Neural crest cell (in vitro differentiated cells): ENCODE measurements at regions not wholly inside any gene's neighbourhood (a gene's known extent, or its start where the extent isn't known, plus 50 kb on each side); places are given as distances from the start of the nearest gene placed in this dataset.

Experiments
- DNase-seq: peaks from one replicate; pipeline ENCODE4 v3.0.0; 2021; ENCODE audit warnings: low read depth, mixed read lengths, low spot score
- H3K27ac Mint-ChIP-seq: one replicate; pipeline ENCODE4 v1.8.0; 2021; ENCODE audit warnings: mild to moderate bottlenecking, mixed read lengths; ENCODE audit not compliant: unreplicated experiment
- H3K27me3 Mint-ChIP-seq: 2 replicates; pipeline ENCODE4 v1.8.0; 2021; ENCODE audit warnings: low read depth, mild to moderate bottlenecking, mixed read lengths
- H3K36me3 Mint-ChIP-seq: 2 replicates; pipeline ENCODE4 v1.8.0; 2021; ENCODE audit warnings: low read depth, mild to moderate bottlenecking, mixed read lengths
- H3K4me1 Mint-ChIP-seq: 2 replicates; pipeline ENCODE4 v1.8.0; 2021; ENCODE audit warnings: mixed read lengths
- H3K4me3 Mint-ChIP-seq: one replicate; pipeline ENCODE4 v1.8.0; 2021; ENCODE audit warnings: mild to moderate bottlenecking, mixed read lengths
- H3K9me3 Mint-ChIP-seq: 2 replicates; pipeline ENCODE4 v1.8.0; 2021; ENCODE audit warnings: mixed read lengths
- TF ChIP-seq, protein P1 (sequence below): fragments of 200-600 bp; sonication (generic); conservative IDR thresholded peaks from 2 replicates; pipeline ENCODE4 v1.5.0; 2021; ENCODE audit warnings: antibody characterized with exemption, mild to moderate bottlenecking

DNA sequence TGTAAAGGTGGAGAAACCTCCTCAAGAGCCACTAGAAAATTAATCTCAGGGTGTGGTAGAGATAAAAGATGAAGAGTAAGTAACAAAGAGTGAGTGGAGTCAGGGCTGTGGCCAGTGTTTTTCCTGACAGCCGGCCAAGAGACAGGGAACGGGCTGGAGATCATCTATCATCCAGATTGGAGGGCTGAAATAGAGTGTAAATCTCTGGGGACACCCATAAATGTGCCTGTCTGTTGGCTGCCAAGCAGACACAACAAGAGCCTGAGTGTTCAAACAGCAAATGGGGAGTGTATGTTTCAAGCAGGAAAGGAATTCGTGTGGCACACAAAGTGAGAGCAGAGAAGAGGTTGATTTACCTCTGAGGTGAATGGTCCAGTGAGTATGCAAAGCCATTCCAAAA lies 326.4 kb upstream of the KHDRBS2 start:
- TF ChIP-seq, protein P1, sequence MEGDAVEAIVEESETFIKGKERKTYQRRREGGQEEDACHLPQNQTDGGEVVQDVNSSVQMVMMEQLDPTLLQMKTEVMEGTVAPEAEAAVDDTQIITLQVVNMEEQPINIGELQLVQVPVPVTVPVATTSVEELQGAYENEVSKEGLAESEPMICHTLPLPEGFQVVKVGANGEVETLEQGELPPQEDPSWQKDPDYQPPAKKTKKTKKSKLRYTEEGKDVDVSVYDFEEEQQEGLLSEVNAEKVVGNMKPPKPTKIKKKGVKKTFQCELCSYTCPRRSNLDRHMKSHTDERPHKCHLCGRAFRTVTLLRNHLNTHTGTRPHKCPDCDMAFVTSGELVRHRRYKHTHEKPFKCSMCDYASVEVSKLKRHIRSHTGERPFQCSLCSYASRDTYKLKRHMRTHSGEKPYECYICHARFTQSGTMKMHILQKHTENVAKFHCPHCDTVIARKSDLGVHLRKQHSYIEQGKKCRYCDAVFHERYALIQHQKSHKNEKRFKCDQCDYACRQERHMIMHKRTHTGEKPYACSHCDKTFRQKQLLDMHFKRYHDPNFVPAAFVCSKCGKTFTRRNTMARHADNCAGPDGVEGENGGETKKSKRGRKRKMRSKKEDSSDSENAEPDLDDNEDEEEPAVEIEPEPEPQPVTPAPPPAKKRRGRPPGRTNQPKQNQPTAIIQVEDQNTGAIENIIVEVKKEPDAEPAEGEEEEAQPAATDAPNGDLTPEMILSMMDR = no peak
- DNase-seq = no peak

DNA sequence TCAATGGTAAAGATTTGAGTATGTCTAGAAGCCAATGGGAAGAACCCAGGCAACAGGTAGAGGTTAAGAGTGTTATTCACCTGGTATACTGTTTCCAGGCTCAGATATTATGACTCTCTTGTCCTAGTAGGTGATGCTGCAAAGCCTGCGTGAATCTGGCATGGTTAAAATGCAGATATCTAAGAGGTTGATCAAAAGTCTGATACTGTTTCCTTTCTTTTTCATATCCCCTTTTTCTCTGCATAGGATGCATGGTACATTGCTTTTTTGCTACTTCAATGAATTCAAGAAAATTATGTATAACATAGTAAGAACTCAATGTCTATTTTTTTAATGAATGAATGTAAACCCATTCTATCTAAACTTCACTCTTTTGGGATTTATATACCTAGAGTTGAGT lies 284.3 kb upstream of the KHDRBS2 start:
- no peaks in the 10 kb centered on the region for H3K36me3 Mint-ChIP-seq
- no peaks in the 10 kb centered on the region for H3K27me3 Mint-ChIP-seq
- no peak overlapping the region for H3K4me3 Mint-ChIP-seq
- DNase-seq = no peak
- H3K27ac Mint-ChIP-seq = no peak overlapping the region
- no peaks in the 10 kb centered on the region for H3K4me1 Mint-ChIP-seq
- TF ChIP-seq, protein P1 = no peak
- H3K9me3 Mint-ChIP-seq = no peaks in the 10 kb centered on the region

More for the DNA sequence above, 326.4 kb upstream of the KHDRBS2 start:
- Mint-ChIP-seq H3K27ac (no peak overlapping the region), H3K4me1 (no peaks in the 10 kb centered on the region), H3K36me3 (no peaks in the 10 kb centered on the region), H3K4me3 (no peak overlapping the region), H3K9me3 (no peaks in the 10 kb centered on the region), H3K27me3 (no peaks in the 10 kb centered on the region)

GRCh38 chr6:62541502-62541901 lies 255.5 kb upstream of the KHDRBS2 start:
- Mint-ChIP-seq H3K27ac (no peak overlapping the region), H3K4me1 (no peaks in the 10 kb centered on the region), H3K4me3 (no peak overlapping the region), H3K27me3 (no peaks in the 10 kb centered on the region), H3K9me3 (no peaks in the 10 kb centered on the region), H3K36me3 (no peaks in the 10 kb centered on the region)
- TF ChIP-seq, protein P1 = no peak
- DNase-seq = no peak

- TF ChIP-seq, protein P1 = no peak
- peaks cover 5% of the 10 kb centered on the region for H3K9me3 Mint-ChIP-seq
- DNase-seq = no peak
- no peaks in the 10 kb centered on the region for H3K4me1 Mint-ChIP-seq
- H3K27ac Mint-ChIP-seq = no peak overlapping the region
- no peaks in the 10 kb centered on the region for H3K36me3 Mint-ChIP-seq
- no peaks in the 10 kb centered on the region for H3K27me3 Mint-ChIP-seq
- H3K4me3 Mint-ChIP-seq = no peak overlapping the region
Observed at GRCh38 chr6:62530985-62531384, 245.0 kb upstream of the KHDRBS2 start.

DNA sequence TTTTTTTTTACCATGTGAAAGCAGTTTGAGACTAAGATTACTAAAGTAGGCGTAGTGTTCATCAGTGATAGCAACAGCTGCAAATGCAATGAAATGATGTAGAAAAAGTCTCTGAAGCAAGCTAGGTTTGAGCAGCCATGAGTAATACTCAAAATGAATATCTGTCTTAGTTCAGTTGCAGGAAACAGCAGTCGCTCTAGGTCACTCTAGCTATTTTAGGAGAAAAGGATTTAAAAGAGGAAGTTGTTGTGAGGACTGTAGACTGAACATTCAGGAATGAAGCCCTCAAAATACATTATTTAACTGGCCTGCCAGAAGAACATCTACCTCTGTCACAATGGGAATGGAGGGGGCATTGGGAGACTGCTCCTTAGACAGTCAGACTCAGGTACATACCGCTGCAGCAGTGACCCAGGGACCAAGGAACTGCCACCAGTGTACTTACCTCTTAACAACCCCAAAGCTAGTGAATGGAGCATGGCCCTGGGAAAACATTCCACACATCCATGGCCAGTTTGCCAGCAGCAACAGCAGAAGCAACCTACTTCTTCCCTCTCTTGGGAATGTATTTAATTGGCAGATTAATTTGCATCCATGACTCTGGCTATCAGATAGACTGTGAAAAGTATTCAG lies 243.0 kb upstream of the KHDRBS2 start:
- no peak overlapping the region for H3K4me3 Mint-ChIP-seq
- no peaks in the 10 kb centered on the region for H3K4me1 Mint-ChIP-seq

More for the DNA sequence above, 243.0 kb upstream of the KHDRBS2 start:
- H3K36me3 Mint-ChIP-seq = no peaks in the 10 kb centered on the region
- TF ChIP-seq, protein P1 = no peak
- DNase-seq = no peak
- peaks cover 4% of the 10 kb centered on the region for H3K9me3 Mint-ChIP-seq
- no peak overlapping the region for H3K27ac Mint-ChIP-seq
- no peaks in the 10 kb centered on the region for H3K27me3 Mint-ChIP-seq
